ENCODE measurements at regions not wholly inside any gene's neighbourhood (a gene's known extent, or its start where the extent isn't known, plus 50 kb on each side); places are given as distances from the start of the nearest gene placed in this dataset.

DNA sequence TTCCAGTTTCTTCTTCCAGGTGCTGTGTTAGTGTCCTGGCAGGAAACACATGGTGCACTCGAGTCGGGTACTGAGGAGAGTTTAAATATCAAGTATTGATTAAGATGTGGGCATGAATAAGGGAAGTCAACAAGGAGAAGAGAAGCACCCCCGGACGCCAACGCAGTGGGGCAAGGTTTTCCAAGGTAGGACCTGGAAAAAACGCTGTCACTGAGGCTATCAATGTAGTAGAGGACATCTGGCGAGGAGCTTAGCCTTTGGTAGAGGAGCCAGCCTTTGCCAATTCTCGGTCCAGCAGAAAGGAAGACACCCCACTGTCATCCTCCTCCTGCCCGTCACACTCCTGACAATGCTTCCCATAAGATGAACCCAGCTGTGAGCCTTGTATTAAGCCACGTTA, 159.6 kb downstream of the TEX36 start:
- TF ChIP-seq, protein P1, sequence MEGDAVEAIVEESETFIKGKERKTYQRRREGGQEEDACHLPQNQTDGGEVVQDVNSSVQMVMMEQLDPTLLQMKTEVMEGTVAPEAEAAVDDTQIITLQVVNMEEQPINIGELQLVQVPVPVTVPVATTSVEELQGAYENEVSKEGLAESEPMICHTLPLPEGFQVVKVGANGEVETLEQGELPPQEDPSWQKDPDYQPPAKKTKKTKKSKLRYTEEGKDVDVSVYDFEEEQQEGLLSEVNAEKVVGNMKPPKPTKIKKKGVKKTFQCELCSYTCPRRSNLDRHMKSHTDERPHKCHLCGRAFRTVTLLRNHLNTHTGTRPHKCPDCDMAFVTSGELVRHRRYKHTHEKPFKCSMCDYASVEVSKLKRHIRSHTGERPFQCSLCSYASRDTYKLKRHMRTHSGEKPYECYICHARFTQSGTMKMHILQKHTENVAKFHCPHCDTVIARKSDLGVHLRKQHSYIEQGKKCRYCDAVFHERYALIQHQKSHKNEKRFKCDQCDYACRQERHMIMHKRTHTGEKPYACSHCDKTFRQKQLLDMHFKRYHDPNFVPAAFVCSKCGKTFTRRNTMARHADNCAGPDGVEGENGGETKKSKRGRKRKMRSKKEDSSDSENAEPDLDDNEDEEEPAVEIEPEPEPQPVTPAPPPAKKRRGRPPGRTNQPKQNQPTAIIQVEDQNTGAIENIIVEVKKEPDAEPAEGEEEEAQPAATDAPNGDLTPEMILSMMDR (conservative IDR thresholded peaks at IDR 0.05; ENCODE audit: low read depth, low read length) = no peak
- no peak for TF ChIP-seq EZH2 (IDR thresholded peaks at IDR 0.05; ENCODE audit: borderline replicate concordance, low read depth, low read length, poor library complexity, severe bottlenecking)
